ENCODE measurements at regions not wholly inside any gene's neighbourhood (a gene's known extent, or its start where the extent isn't known, plus 50 kb on each side); places are given as distances from the start of the nearest gene placed in this dataset.

- H3K27ac ChIP-seq = no peak overlapping the region
- POLR2A ChIA-PET = no interaction called here
- 36% methylated on average over 3 of the region's 3 CpGs for WGBS (ENCODE audit: missing lambda C conversion rate)
- TF ChIP-seq HOXB13 (CRISPR knock-in tag; IDR thresholded peaks at IDR 0.05; ENCODE audit: low read depth) = no peak
- TF ChIP-seq MAZ (IDR thresholded peaks at IDR 0.05; ENCODE audit: borderline replicate concordance, low read depth, low read length) = no peak
- no peak for TF ChIP-seq EHMT2 (IDR thresholded peaks at IDR 0.05; ENCODE audit: low read depth)
- TF ChIP-seq TFCP2L1 (CRISPR knock-in tag; IDR thresholded peaks at IDR 0.05) = no peak
- no peak for TF ChIP-seq ZFP36 (IDR thresholded peaks at IDR 0.05; ENCODE audit: borderline replicate concordance, partially characterized antibody)
- TF ChIP-seq HOXA7 (CRISPR knock-in tag; IDR thresholded peaks at IDR 0.05) = no peak
- CTCF ChIA-PET = no interaction called here
- DNase-seq (ENCODE audit: low read depth in 1 of 2, low spot score in 1 of 2) (no peak), FAIRE-seq (no peak), ATAC-seq (no peak)
- H3K9me3 ChIP-seq = no peaks in the 10 kb centered on the region
- H3K4me3 ChIP-seq = no peak overlapping the region
- H3K4me2 ChIP-seq = no peak overlapping the region
- H3K4me1 ChIP-seq = no peaks in the 10 kb centered on the region
These were observed 88.6 kb upstream of the CDH20 start for GRCh38 chr18:61244632-61245031.

- H3K4me2 ChIP-seq = no peak overlapping the region
- POLR2A ChIA-PET = no interaction called here
- H3K9me3 ChIP-seq = no peaks in the 10 kb centered on the region
- H3K27ac ChIP-seq = no peak overlapping the region
- CTCF ChIA-PET = no interaction called here
- WGBS (ENCODE audit: missing lambda C conversion rate) = 43% methylated on average over 3 of the region's 3 CpGs
- FAIRE-seq (no peak), DNase-seq (ENCODE audit: low read depth in 1 of 2, low spot score in 1 of 2) (no peak), ATAC-seq (no peak)
- no peak overlapping the region for H3K4me3 ChIP-seq
- H3K4me1 ChIP-seq = no peaks in the 10 kb centered on the region
- TF ChIP-seq RARB (CRISPR knock-in tag; IDR thresholded peaks at IDR 0.05) = no peak
- TF ChIP-seq HOXB5 (CRISPR knock-in tag; IDR thresholded peaks at IDR 0.05) = no peak
These were observed 88.0 kb upstream of the CDH20 start for GRCh38 chr18:61245276-61245675.

GRCh38 chr18:61248589-61248988 is 84.6 kb upstream of the CDH20 start:
- FAIRE-seq (no peak), ATAC-seq (no peak), DNase-seq (ENCODE audit: low read depth in 1 of 2, low spot score in 1 of 2) (no peak)
- 12% methylated on average over 3 of the region's 3 CpGs for WGBS (ENCODE audit: missing lambda C conversion rate)
- no peak for TF ChIP-seq MAZ (IDR thresholded peaks at IDR 0.05; ENCODE audit: borderline replicate concordance, low read depth, low read length)
- no peak for TF ChIP-seq USF2 (IDR thresholded peaks at IDR 0.05)
- no peak for TF ChIP-seq NFE2L2 (conservative IDR thresholded peaks at IDR 0.05; ENCODE audit: low read length)
- no peak for TF ChIP-seq CHD2 (IDR thresholded peaks at IDR 0.05; ENCODE audit: low read length, partially characterized antibody)
- TF ChIP-seq GATA3 (IDR thresholded peaks at IDR 0.05; ENCODE audit: borderline replicate concordance) = no peak
- no peak for TF ChIP-seq ESRRA (IDR thresholded peaks at IDR 0.05; ENCODE audit: borderline replicate concordance, low read length)
- TF ChIP-seq HOXA7 (CRISPR knock-in tag; IDR thresholded peaks at IDR 0.05) = no peak
- no peak for TF ChIP-seq POLR2AphosphoS2 (conservative IDR thresholded peaks at IDR 0.05; ENCODE audit: low read length)
- TF ChIP-seq HES2 (IDR thresholded peaks at IDR 0.05) = no peak
- TF ChIP-seq EP300 (IDR thresholded peaks at IDR 0.05) = no peak
- no peak for TF ChIP-seq REST (IDR thresholded peaks at IDR 0.05)
- TF ChIP-seq RCOR1 (IDR thresholded peaks at IDR 0.05; ENCODE audit: low read depth, low read length) = no peak
- TF ChIP-seq PBX3 (IDR thresholded peaks at IDR 0.05) = no peak
- H3K9me3 ChIP-seq = no peaks in the 10 kb centered on the region
- no peaks in the 10 kb centered on the region for H3K4me1 ChIP-seq
- H3K27ac ChIP-seq = no peak overlapping the region
- H3K4me3 ChIP-seq = no peak overlapping the region
- ChIA-PET CTCF (no interaction called here), POLR2A (no interaction called here)
- H3K4me2 ChIP-seq = no peak overlapping the region
